GM12872 (cell line): ENCODE measurements at regions not wholly inside any gene's neighbourhood (a gene's known extent, or its start where the extent isn't known, plus 50 kb on each side); places are given as distances from the start of the nearest gene placed in this dataset.

Source experiments
- TF ChIP-seq, protein P1 (sequence below): IDR thresholded peaks from 3 replicates; pipeline ENCODE4 v1.5.1; 2011; ENCODE audit warnings: low read depth, mild to moderate bottlenecking, low read length, moderate library complexity; ENCODE audit not compliant: insufficient read depth

DNA sequence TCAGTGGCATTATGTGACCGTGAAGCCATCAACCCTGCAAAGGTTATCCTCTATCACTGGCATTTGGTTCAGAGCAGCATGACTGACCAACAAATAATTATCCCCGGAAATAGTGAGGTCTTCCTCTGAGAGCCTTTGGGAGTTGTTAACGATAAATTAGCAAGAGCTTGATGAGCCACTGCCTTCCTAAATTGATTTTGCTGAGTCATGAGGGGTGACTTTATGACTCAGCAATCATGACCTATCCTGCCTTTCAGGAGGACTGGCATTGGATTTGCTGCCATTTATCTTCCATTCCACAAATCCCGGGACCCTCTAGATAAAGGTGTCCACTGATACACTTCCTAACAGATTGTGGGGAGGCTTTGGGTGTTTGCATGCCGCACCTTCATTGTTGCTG is 80.8 kb upstream of the MTNR1B start:
- TF ChIP-seq, protein P1, sequence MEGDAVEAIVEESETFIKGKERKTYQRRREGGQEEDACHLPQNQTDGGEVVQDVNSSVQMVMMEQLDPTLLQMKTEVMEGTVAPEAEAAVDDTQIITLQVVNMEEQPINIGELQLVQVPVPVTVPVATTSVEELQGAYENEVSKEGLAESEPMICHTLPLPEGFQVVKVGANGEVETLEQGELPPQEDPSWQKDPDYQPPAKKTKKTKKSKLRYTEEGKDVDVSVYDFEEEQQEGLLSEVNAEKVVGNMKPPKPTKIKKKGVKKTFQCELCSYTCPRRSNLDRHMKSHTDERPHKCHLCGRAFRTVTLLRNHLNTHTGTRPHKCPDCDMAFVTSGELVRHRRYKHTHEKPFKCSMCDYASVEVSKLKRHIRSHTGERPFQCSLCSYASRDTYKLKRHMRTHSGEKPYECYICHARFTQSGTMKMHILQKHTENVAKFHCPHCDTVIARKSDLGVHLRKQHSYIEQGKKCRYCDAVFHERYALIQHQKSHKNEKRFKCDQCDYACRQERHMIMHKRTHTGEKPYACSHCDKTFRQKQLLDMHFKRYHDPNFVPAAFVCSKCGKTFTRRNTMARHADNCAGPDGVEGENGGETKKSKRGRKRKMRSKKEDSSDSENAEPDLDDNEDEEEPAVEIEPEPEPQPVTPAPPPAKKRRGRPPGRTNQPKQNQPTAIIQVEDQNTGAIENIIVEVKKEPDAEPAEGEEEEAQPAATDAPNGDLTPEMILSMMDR: no peak

DNA sequence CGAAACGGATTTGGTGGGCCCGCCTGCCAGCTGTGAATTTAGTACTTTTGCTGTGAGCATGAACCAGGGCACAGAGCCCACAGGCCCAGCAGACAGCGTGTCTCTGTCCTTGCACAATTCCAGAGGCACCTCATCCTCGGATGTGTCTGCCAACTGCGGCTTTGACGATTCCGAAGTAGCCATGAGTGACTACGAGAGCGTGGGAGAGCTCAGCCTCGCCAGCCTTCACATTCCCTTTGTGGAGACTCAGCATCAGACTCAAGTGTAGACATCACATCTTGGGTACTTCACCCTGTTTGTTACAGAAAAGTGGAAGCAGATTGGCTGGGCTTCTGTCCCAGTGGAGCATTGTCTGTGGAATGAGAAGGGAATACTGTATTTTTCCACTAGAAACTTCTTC is 78.6 kb upstream of the MTNR1B start:
- TF ChIP-seq, protein P1: no peak

DNA sequence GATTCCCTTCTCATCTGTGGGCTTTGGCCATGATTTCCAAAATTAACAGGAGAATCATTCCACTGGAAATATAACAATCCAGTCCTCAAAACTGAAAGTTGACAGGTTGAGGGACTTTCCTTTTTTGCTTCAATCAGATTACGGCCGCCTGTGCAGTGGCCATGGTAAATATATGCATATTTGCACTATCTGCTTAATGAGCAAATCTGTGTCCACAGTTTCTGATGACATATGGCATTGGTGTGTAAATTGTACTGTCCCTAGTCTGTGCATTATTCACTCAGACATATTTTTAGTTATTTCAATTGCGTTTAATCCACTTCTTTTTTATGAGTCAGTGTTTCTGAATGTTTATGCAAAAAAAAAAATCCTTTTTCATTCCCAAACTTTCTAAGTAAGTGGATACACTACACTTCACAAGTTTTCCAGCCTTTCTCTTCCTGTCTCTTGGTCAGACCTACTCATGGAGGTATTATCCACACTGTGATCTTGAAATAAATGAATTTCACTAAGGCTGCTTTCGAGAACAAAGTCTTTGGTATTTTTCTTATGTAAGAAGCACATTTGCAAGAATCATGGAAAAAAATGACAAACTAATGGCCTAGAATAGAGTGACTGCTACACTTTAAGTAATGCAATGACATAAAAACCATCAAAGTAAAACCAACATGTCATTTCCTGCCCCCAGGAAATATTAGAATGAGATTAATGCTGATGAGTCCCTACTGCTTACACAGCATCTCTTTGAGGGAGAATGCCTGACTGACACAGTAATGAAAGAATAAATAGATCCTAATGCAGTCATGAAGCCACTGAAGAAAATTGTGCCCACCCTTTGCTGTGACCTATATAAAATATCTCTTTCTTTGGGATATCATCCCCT is 76.4 kb upstream of the MTNR1B start:
- TF ChIP-seq, protein P1: no peak

DNA sequence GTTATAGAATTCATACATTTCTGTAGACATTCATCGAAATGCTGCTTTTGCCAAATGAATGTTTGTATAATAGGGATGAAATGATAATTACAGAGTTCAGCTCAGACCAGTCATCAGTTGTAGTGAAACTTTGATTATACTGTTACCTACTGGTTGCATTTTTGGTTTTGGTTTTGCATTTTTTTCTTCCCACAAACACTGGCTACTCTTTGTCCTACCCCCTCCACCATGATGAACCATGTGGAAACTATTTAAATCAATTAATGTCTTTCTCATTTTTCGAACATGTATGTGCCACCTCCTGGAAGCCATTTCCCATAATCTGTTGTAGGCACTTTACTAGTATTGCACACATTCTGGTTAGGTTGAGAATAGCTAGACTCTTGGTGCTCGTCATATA is 75.3 kb upstream of the MTNR1B start:
- TF ChIP-seq, protein P1: no peak

DNA sequence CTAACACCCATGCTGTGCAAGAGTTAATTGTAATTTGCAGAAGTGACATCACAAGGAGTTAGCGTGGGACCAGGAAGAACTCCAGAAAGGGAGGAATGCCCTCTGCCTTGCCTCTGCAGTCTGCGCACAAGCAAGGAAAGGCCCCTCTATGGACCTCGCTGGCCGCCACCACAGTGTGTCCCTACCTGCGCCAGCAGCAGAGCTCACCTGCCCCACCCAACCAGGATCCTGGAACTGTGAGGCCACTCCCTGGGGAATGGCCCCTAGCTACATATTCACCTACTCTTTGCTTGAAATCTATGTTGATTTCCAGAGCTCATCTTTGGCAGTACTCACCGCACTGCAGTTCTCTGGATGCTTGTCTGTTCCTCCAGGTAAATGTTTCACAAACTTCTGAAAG is 72.0 kb upstream of the MTNR1B start:
- TF ChIP-seq, protein P1: no peak

DNA sequence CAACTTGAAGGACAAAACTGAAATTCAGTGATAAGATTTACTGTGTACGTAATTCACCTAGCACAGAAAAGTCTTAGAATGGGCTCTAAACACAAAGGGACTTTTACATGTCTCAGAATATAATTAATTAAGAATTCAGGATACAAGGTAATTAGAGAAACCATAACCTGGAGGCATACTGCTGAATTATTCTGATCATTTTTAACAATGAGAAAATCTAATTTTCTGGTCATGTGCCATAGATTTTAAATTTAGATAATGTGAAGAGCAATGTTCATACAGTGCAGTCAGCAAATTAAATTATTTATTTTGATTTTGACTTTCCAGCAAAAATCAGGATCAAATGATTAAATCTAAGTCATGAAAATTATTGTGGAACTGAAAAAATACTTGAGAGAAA is 67.0 kb upstream of the MTNR1B start:
- TF ChIP-seq, protein P1: no peak

DNA sequence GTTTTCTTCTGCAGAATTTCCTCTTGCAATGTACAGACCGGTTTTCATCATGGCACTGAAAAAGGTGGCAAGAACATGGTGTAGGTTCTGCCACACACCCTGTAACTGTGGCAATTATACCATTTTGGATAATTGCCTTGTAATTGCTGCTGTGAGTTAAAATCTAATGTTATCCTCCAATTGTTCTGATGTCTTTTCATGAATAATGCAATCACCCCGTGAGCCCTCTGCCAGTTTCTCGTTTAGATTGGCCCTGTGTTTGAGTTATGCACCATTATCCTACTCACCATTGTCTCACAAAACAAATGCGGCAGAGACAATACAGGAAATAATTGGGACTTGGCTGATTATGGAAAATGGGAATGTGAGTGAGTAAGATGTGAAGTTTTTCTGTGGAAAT is 61.8 kb upstream of the MTNR1B start:
- TF ChIP-seq, protein P1: no peak

DNA sequence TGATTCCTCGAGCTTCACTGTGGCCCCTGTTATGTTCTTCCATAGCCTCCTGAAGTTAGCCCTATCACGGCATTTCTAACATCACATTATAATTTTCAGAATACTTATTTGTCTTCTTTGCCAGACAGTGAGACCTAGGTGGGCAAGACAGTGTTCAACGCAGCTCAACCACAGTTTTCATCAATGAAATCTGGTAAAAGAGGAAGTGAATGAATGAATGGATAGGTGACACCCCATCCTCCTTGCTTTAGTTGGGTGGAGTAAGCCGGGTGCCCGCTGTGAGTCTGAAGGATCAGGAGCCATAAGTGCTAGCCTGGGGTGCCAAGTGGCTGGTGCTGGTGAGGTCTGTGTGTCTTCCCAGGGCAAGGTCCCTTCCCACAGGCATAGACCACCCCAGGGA is 60.2 kb upstream of the MTNR1B start:
- TF ChIP-seq, protein P1: no peak
